Neuronal stem cell (in vitro differentiated cells): ENCODE measurements at regions not wholly inside any gene's neighbourhood (a gene's known extent, or its start where the extent isn't known, plus 50 kb on each side); places are given as distances from the start of the nearest gene placed in this dataset.

Experiments
- DNase-seq: peaks from one replicate; pipeline ENCODE4 v3.0.0-alpha.2; 2013; ENCODE audit warnings: low spot score
- H2AFZ ChIP-seq: one replicate; pipeline ENCODE4 v1.6.1; 2013; ENCODE audit warnings: mild to moderate bottlenecking, low read length, inconsistent platforms
- H2AK5ac ChIP-seq: 2 replicates; pipeline ENCODE4 v1.6.1; 2013; ENCODE audit warnings: low read depth, mild to moderate bottlenecking, inconsistent platforms, low read length, moderate library complexity, mixed read lengths
- H2BK120ac ChIP-seq: 2 replicates; pipeline ENCODE4 v1.6.1; 2013; ENCODE audit warnings: low read depth, mild to moderate bottlenecking, inconsistent platforms, low read length, moderate library complexity, mixed read lengths
- H2BK12ac ChIP-seq: one replicate; pipeline ENCODE4 v1.6.1; 2013; ENCODE audit warnings: low read length, inconsistent platforms
- H2BK15ac ChIP-seq: 2 replicates; pipeline ENCODE4 v1.6.1; 2013; ENCODE audit warnings: mild to moderate bottlenecking, low read length, inconsistent platforms, mixed read lengths
- H2BK5ac ChIP-seq: one replicate; pipeline ENCODE4 v1.6.1; 2013; ENCODE audit warnings: inconsistent platforms, mild to moderate bottlenecking, low read length, moderate library complexity
- H3K14ac ChIP-seq: one replicate; pipeline ENCODE4 v1.6.1; 2013; ENCODE audit warnings: low read length, inconsistent platforms
- H3K18ac ChIP-seq: 2 replicates; pipeline ENCODE4 v1.6.1; 2013; ENCODE audit warnings: low read length, inconsistent platforms
- H3K23ac ChIP-seq: 2 replicates; pipeline ENCODE4 v1.6.1; 2013; ENCODE audit warnings: low read depth, mild to moderate bottlenecking, mixed read lengths, low read length, inconsistent platforms; ENCODE audit not compliant: poor library complexity
- H3K27ac ChIP-seq: replicated peaks from 3 replicates; pipeline ENCODE4 v1.5.1; 2013; ENCODE audit warnings: low read length, inconsistent platforms
- H3K27me3 ChIP-seq, 3 experiments: 2 replicates each; pipeline ENCODE4 v1.6.1; 2013; ENCODE audit warnings: low read length in 3 of 3, mild to moderate bottlenecking in 2 of 3, inconsistent platforms in 1 of 3, low read depth in 1 of 3, mixed read lengths in 1 of 3, moderate library complexity in 1 of 3; ENCODE audit not compliant: control insufficient read depth in 3 of 3, insufficient read depth in 3 of 3
- H3K36me3 ChIP-seq, 2 donors: replicated peaks in 1 of 2; 2 replicates each; pipeline ENCODE4 v1.6.1; 2013; ENCODE audit warnings: low read length in 2 of 2; ENCODE audit not compliant: control insufficient read depth in 2 of 2, insufficient read depth in 2 of 2
- H3K4ac ChIP-seq: 2 replicates; pipeline ENCODE4 v1.6.1; 2013; ENCODE audit warnings: inconsistent platforms, mild to moderate bottlenecking, low read length, moderate library complexity
- H3K4me1 ChIP-seq, 2 donors: 1 replicate in 1 of 2; 2 replicates in 1 of 2; pipeline ENCODE4 v1.6.1; 2013; ENCODE audit warnings: low read length in 2 of 2, low read depth in 1 of 2; ENCODE audit not compliant: control insufficient read depth in 2 of 2, insufficient read depth in 1 of 2
- H3K4me2 ChIP-seq: one replicate; pipeline ENCODE4 v1.6.1; 2013; ENCODE audit warnings: mild to moderate bottlenecking, low read length, inconsistent platforms; ENCODE audit not compliant: insufficient read depth, poor library complexity, severe bottlenecking
- H3K4me3 ChIP-seq, 2 donors: 2 replicates each; pipeline ENCODE4 v1.5.1; 2013; ENCODE audit warnings: low read length in 2 of 2, mild to moderate bottlenecking in 2 of 2, inconsistent platforms in 1 of 2, moderate library complexity in 1 of 2
- H3K79me1 ChIP-seq: one replicate; pipeline ENCODE4 v1.6.1; 2013; ENCODE audit warnings: low read depth, mild to moderate bottlenecking, inconsistent platforms, low read length, moderate library complexity
- H3K9ac ChIP-seq: one replicate; pipeline ENCODE4 v1.6.1; 2013; ENCODE audit warnings: mild to moderate bottlenecking, low read depth, low read length, inconsistent platforms; ENCODE audit not compliant: poor library complexity
- H3K9me3 ChIP-seq, 2 donors: replicated peaks in 1 of 2; 2 replicates each; pipeline versions ENCODE3 to v1.6.1; 2013; ENCODE audit warnings: low read length in 2 of 2, mild to moderate bottlenecking in 2 of 2, inconsistent platforms in 1 of 2, low read depth in 1 of 2, mixed read lengths in 1 of 2, moderate library complexity in 1 of 2; ENCODE audit not compliant: control insufficient read depth in 2 of 2, insufficient read depth in 1 of 2
- H4K8ac ChIP-seq: one replicate; pipeline ENCODE4 v1.6.1; 2013; ENCODE audit warnings: low read depth, mild to moderate bottlenecking, inconsistent platforms, low read length, moderate library complexity
- H4K91ac ChIP-seq: one replicate; pipeline ENCODE4 v1.6.1; 2013; ENCODE audit warnings: low read length, low read depth, mild to moderate bottlenecking, inconsistent platforms; ENCODE audit not compliant: poor library complexity
- WGBS, 2 donors: extraction: QIAGEN DNeasy Blood & Tissue Kit; methylation state at CpG; one replicate each; pipeline ENCODE4 v1.1.7; 2013; ENCODE audit warnings: missing lambda C conversion rate in 2 of 2, mixed read lengths in 1 of 2; ENCODE audit not compliant: insufficient read length in 2 of 2, insufficient replicate concordance in 1 of 2; ENCODE audit errors: extremely low coverage in 2 of 2; 5-methylcytosine and 5-hydroxymethylcytosine counted together

DNA sequence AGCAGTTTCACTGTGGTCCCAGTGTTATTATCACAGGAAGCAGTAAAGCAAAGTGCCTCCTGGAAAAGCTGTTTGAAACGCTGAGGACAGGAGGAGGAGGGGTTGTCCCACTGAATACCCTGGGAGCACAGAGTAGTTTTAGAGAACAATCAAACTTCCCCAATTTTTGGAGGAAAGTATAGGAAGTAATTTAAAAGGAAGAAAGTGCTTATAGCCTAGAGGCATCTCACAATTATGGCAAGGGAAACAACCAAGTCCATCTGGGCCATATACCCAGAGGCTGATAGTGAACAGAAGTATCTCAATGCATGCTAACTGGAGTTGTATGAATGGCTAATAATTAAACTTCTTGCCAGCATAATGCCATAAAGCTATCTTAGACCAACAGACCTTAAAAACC, 137.2 kb upstream of the EPHA6 start:
- Histone ChIP-seq H2BK15ac (no peak overlapping the region), H3K27ac (no peak overlapping the region), H3K4me1 (no peaks in the 10 kb centered on the region), H3K14ac (no peak overlapping the region), H3K4me3 (no peak overlapping the region), H3K79me1 (no peaks in the 10 kb centered on the region), H2BK120ac (no peak overlapping the region), H2AK5ac (no peak overlapping the region), H4K91ac (no peak overlapping the region), H3K23ac (no peak overlapping the region), H2BK12ac (no peak overlapping the region), H2BK5ac (no peak overlapping the region), H3K36me3 (no peaks in the 10 kb centered on the region), H2AFZ (no peak overlapping the region), H3K9me3 (no peaks in the 10 kb centered on the region), H3K27me3 (no peaks in the 10 kb centered on the region), H4K8ac (no peak overlapping the region), H3K9ac (no peak overlapping the region), H3K4me2 (no peak overlapping the region), H3K18ac (no peak overlapping the region), H3K4ac (no peak overlapping the region)
- no peak for DNase-seq
- WGBS, 2 donors = no CpG with 5 or more reads among the region's 1 CpG

DNA sequence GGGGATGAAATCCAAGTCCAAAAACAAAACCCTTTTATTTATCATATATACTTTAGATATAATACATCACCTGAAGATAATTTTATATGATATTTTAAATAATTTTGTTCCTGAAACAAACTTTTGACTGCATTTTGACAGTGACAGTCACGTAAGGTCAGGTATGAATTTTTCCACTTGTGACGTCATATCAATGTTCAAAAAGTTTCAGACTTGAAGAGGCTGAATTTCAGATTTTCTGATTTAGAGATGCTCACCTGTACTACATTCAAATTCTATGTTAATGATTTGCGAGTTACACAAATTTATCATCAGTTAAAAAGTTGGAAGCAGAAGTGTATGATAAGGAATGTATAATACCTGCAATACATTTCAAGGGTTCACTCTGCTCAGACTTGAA, 136.1 kb upstream of the EPHA6 start:
- Histone ChIP-seq H3K4me2 (no peak overlapping the region), H2BK15ac (no peak overlapping the region), H2AK5ac (no peak overlapping the region), H2AFZ (no peak overlapping the region), H2BK5ac (no peak overlapping the region), H3K9ac (no peak overlapping the region), H3K4ac (no peak overlapping the region), H3K4me3 (no peak overlapping the region), H4K91ac (no peak overlapping the region), H3K14ac (no peak overlapping the region), H3K4me1 (no peaks in the 10 kb centered on the region), H3K23ac (no peak overlapping the region), H2BK120ac (no peak overlapping the region), H2BK12ac (no peak overlapping the region), H3K36me3 (no peaks in the 10 kb centered on the region), H3K27ac (no peak overlapping the region), H4K8ac (no peak overlapping the region), H3K79me1 (no peaks in the 10 kb centered on the region), H3K27me3 (no peaks in the 10 kb centered on the region), H3K18ac (no peak overlapping the region), H3K9me3 (no peaks in the 10 kb centered on the region)
- DNase-seq = no peak
- WGBS, 2 donors = no CpG with 5 or more reads among the region's 3 CpGs

DNA sequence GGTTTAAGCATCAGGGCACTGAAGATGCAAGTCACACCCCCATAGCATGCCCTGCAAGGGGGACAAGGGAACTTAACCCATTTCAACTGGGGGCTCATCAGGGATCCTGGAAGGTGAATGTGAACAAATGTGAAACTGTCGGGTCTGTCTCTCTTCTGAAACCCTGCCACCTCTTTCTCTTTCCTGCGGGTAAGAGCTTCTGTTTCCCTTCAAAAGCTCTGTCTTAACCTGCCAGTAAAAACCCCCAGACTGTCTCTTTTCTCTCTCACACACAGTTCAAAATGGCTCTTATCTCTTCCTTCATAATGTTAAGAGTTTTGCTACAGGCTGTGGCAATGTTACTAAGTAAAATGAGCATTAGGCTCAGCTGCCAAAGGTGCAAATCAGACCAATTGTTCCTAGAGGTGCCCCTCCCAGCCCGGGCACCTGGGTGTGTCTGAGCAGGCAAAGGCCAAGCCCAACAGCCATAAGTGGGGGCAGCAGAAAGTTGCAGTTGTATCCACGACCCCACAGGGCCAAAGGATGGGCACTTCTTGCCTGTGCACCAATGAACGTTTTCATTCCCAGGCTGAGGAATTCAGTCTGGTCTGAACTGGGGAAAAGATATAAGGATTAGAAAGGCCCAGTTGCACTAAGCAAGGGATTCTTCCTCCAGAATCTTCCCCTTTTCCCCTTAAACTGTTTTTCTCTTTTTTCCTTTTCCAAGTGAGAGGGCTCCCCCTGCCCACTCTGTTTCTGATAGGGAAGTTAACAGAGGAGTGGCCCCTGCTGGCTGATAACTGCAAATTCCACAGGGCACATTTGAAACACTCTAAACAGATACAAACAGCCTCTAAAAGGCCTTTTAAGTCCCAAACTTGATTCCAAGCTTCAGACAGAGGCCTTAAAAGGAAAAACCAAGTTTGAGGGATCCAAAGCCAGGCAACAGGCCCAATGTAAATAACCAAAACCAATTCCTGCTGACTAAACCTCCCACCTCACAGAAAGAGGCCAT, 113.8 kb upstream of the EPHA6 start:
- H3K4ac ChIP-seq = no peak overlapping the region
- no peak overlapping the region for H3K14ac ChIP-seq
- H3K27ac ChIP-seq = no peak overlapping the region
- peak overlapping the region; percentile 51 for H2AFZ ChIP-seq
- H3K79me1 ChIP-seq = no peaks in the 10 kb centered on the region
- no peak overlapping the region for H4K91ac ChIP-seq
- H2AK5ac ChIP-seq = no peak overlapping the region
- H3K4me1 ChIP-seq = no peaks in the 10 kb centered on the region
- H3K18ac ChIP-seq = peak overlapping the region; percentile 52
- no peak overlapping the region for H3K9ac ChIP-seq
- H3K4me2 ChIP-seq = no peak overlapping the region
- H2BK120ac ChIP-seq = no peak overlapping the region
- no peaks in the 10 kb centered on the region for H3K27me3 ChIP-seq
- H3K36me3 ChIP-seq = no peaks in the 10 kb centered on the region
- WGBS, 2 donors = no CpG with 5 or more reads among the region's 5 CpGs
- H3K9me3 ChIP-seq = no peaks in the 10 kb centered on the region
- H3K4me3 ChIP-seq = no peak overlapping the region
- no peak overlapping the region for H2BK15ac ChIP-seq
- DNase-seq = peak; percentile 3
- H3K23ac ChIP-seq = no peak overlapping the region
- no peak overlapping the region for H2BK12ac ChIP-seq
- H2BK5ac ChIP-seq = no peak overlapping the region
- no peak overlapping the region for H4K8ac ChIP-seq

DNA sequence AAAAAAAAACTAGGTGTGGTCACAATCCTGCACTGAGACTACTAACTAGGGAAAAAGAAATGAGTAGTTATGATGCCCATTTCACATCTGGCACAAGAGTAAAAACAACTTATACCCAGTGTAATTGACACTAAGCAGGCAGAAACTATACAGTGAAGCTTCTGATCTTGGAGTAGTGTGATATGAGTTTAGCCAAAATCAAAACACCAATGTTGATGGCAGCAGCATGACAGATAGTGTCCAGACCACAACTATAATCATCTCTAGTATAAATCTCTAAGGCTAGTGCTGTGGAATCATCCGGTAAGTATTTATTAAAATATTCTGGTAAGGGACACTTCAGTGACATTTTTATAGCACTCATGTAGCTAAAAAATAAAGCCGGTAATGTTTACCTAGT, 108.5 kb upstream of the EPHA6 start:
- no peak overlapping the region for H2AFZ ChIP-seq
- no peak overlapping the region for H2BK120ac ChIP-seq
- DNase-seq = no peak
- H3K14ac ChIP-seq = no peak overlapping the region
- no peak overlapping the region for H3K27ac ChIP-seq
- no peak overlapping the region for H4K8ac ChIP-seq
- no peak overlapping the region for H3K4me3 ChIP-seq
- no peak overlapping the region for H2AK5ac ChIP-seq
- no peak overlapping the region for H3K9ac ChIP-seq
- H3K27me3 ChIP-seq = no peaks in the 10 kb centered on the region
- no peak overlapping the region for H3K23ac ChIP-seq
- H3K4me1 ChIP-seq = no peaks in the 10 kb centered on the region
- H3K4me2 ChIP-seq = no peak overlapping the region
- no peaks in the 10 kb centered on the region for H3K36me3 ChIP-seq
- no peak overlapping the region for H2BK15ac ChIP-seq
- no CpG with 5 or more reads among the region's 2 CpGs for WGBS, 2 donors
- H3K18ac ChIP-seq = no peak overlapping the region
- no peak overlapping the region for H2BK5ac ChIP-seq
- no peaks in the 10 kb centered on the region for H3K79me1 ChIP-seq
- H4K91ac ChIP-seq = no peak overlapping the region
- no peak overlapping the region for H3K4ac ChIP-seq
- H2BK12ac ChIP-seq = no peak overlapping the region
- no peaks in the 10 kb centered on the region for H3K9me3 ChIP-seq
